CD4-positive, alpha-beta memory T cell (primary cell): ENCODE measurements at regions not wholly inside any gene's neighbourhood (a gene's known extent, or its start where the extent isn't known, plus 50 kb on each side); places are given as distances from the start of the nearest gene placed in this dataset.

Experiments used
- CTCF ChIA-PET: fragments of 350-600 bp; sonication (Branson Sonifier 250); formaldehyde crosslinking; loops from one replicate; lab custom pipeline; 2021; ENCODE audit warnings: inconsistent platforms; ENCODE audit not compliant: partially characterized antibody; lab: Charles Lee
- POLR2A ChIA-PET: fragments of 350-600 bp; sonication (Branson Sonifier 250); formaldehyde crosslinking; loops from one replicate; lab custom pipeline; 2021; ENCODE audit not compliant: partially characterized antibody; lab: Charles Lee
- DNase-seq, 5 donors: peaks; one replicate each; pipeline versions ENCODE4 v3.0.0 to v3.0.0-alpha.2; 2020 to 2022; ENCODE audit warnings: mixed read lengths in 1 of 5
- H3K27ac ChIP-seq: one replicate; pipeline ENCODE4 v1.7.0; 2013; ENCODE audit warnings: low read depth, low read length
- H3K27me3 ChIP-seq: 2 replicates; pipeline ENCODE4 v1.7.0; 2013; ENCODE audit warnings: mild to moderate bottlenecking, low read length, moderate library complexity; ENCODE audit not compliant: insufficient read depth
- H3K36me3 ChIP-seq: 2 replicates; pipeline ENCODE4 v1.7.0; 2013; ENCODE audit warnings: mild to moderate bottlenecking, low read length, moderate library complexity; ENCODE audit not compliant: insufficient read depth
- H3K4me1 ChIP-seq: 2 replicates; pipeline ENCODE4 v1.7.0; 2013; ENCODE audit warnings: mild to moderate bottlenecking, low read length, moderate library complexity; ENCODE audit not compliant: insufficient read depth
- H3K4me3 ChIP-seq, 2 donors: one replicate each; pipeline ENCODE4 v1.7.0; 2013; ENCODE audit warnings: low read length in 2 of 2, mild to moderate bottlenecking in 1 of 2
- H3K9me3 ChIP-seq, 2 donors: one replicate each; pipeline ENCODE4 v1.7.0; 2013; ENCODE audit warnings: low read length in 2 of 2, control low read depth in 1 of 2; ENCODE audit not compliant: control insufficient read depth in 1 of 2
- H3K27ac Mint-ChIP-seq, 7 donors: one replicate each; pipeline ENCODE4 v1.8.0; 2020 to 2021; ENCODE audit warnings: mixed read lengths in 7 of 7, mild to moderate bottlenecking in 6 of 7, inconsistent platforms in 3 of 7, moderate library complexity in 3 of 7
- H3K27me3 Mint-ChIP-seq, 2 donors: one replicate each; pipeline ENCODE4 v1.8.0; 2020 to 2021; ENCODE audit warnings: mixed read lengths in 2 of 2
- H3K36me3 Mint-ChIP-seq, 2 donors: one replicate each; pipeline ENCODE4 v1.8.0; 2020 to 2021; ENCODE audit warnings: mixed read lengths in 2 of 2, inconsistent platforms in 1 of 2, mild to moderate bottlenecking in 1 of 2
- H3K4me1 Mint-ChIP-seq, 4 donors: one replicate each; pipeline ENCODE4 v1.8.0; 2020 to 2021; ENCODE audit warnings: mixed read lengths in 4 of 4, mild to moderate bottlenecking in 1 of 4
- H3K4me3 Mint-ChIP-seq, 8 donors: one replicate each; pipeline ENCODE4 v1.8.0; 2020 to 2021; ENCODE audit warnings: mixed read lengths in 8 of 8, mild to moderate bottlenecking in 7 of 8, moderate library complexity in 6 of 8, inconsistent platforms in 3 of 8
- H3K9me3 Mint-ChIP-seq, 8 donors: one replicate each; pipeline ENCODE4 v1.8.0; 2020 to 2021; ENCODE audit warnings: mixed read lengths in 8 of 8, mild to moderate bottlenecking in 5 of 8, inconsistent platforms in 3 of 8, moderate library complexity in 1 of 8
- intact Hi-C: fragments of 100-400 bp; cut with micrococcal nuclease; formaldehyde crosslinking; loops from one replicate; pipeline ENCODE4 v1.15.1; 2023

- Histone ChIP-seq H3K36me3 (no peaks in the 10 kb centered on the region), H3K4me1 (no peaks in the 10 kb centered on the region), H3K9me3 (no peaks in the 10 kb centered on the region), H3K27me3 (no peaks in the 10 kb centered on the region), H3K27ac (no peak overlapping the region), H3K4me3 (no peak overlapping the region)
- Mint-ChIP-seq H3K4me1 (no peaks in the 10 kb centered on the region), H3K4me3 (no peak overlapping the region), H3K36me3 (no peaks in the 10 kb centered on the region), H3K9me3 (peaks cover 0 to 6% (median 3%) of the 10 kb centered on the region in 8 donors), H3K27ac (no peak overlapping the region), H3K27me3 (no peaks in the 10 kb centered on the region)
- no peak for DNase-seq
- ChIA-PET CTCF (no interaction called here), POLR2A (no interaction called here)
- intact Hi-C loops = no loop called here
Observed at GRCh38 chr20:11375335-11375734, 542.4 kb upstream of the BTBD3 start.

DNA sequence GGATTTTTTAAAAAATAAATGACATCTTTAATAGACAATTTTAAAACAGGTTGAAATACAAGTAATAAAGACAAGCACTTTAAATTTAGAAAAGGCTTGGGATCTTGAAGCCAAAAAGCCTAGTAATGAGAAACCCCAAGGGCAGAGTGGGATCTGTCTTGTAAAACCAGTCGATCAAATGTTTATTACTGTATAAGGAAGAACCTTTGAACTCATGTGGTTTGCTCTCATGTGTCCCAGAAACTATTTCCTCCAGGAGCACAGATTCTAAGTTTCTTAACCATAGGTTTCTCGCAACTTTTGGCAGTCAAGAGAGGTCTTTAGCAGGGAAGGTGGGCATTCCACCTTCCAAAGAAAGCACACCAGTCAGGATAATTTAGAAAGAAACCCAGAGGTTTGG is 541.7 kb upstream of the BTBD3 start:
- intact Hi-C loops = no loop called here
- Histone ChIP-seq H3K4me1 (no peaks in the 10 kb centered on the region), H3K27ac (no peak overlapping the region), H3K27me3 (no peaks in the 10 kb centered on the region), H3K36me3 (no peaks in the 10 kb centered on the region), H3K4me3 (no peak overlapping the region), H3K9me3 (no peaks in the 10 kb centered on the region)
- Mint-ChIP-seq H3K4me1 (no peaks in the 10 kb centered on the region), H3K27ac (no peak overlapping the region), H3K4me3 (no peak overlapping the region), H3K27me3 (no peaks in the 10 kb centered on the region), H3K36me3 (no peaks in the 10 kb centered on the region), H3K9me3 (peaks cover 0 to 8% (median 3%) of the 10 kb centered on the region in 8 donors)
- CTCF ChIA-PET = no interaction called here
- POLR2A ChIA-PET = no interaction called here
- DNase-seq = no peak

DNA sequence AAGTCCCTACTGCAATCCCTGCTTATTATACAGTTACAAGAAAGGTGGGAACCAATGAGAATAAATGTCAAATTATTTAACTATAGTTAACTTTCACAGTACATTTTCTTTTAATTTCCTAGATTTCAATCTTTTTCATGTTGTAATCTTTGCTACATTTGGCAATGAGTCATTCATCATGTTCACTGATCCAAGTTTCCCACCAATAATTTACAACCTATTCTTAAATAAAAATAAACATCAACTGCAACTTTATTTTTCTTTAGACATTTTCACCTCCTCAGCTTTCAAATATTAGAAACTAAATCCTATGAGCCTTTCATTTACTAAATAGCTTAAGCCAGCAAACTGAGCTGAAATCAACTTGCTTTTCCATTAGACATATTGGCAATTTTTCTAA is 541.3 kb upstream of the BTBD3 start:
- Histone ChIP-seq H3K36me3 (no peaks in the 10 kb centered on the region), H3K27me3 (no peaks in the 10 kb centered on the region), H3K9me3 (no peaks in the 10 kb centered on the region), H3K4me1 (no peaks in the 10 kb centered on the region), H3K4me3 (no peak overlapping the region), H3K27ac (no peak overlapping the region)
- H3K27ac Mint-ChIP-seq = no peak overlapping the region
- H3K4me1 Mint-ChIP-seq = no peaks in the 10 kb centered on the region
- POLR2A ChIA-PET = no interaction called here
- no peaks in the 10 kb centered on the region for H3K36me3 Mint-ChIP-seq
- CTCF ChIA-PET = no interaction called here
- H3K27me3 Mint-ChIP-seq = no peaks in the 10 kb centered on the region
- DNase-seq = no peak
- H3K9me3 Mint-ChIP-seq = peaks cover 0 to 8% (median 3%) of the 10 kb centered on the region in 8 donors
- no peak overlapping the region for H3K4me3 Mint-ChIP-seq
- intact Hi-C loops = no loop called here

- Histone ChIP-seq H3K4me3 (no peak overlapping the region), H3K36me3 (no peaks in the 10 kb centered on the region), H3K27me3 (no peaks in the 10 kb centered on the region), H3K4me1 (no peaks in the 10 kb centered on the region), H3K9me3 (no peaks in the 10 kb centered on the region), H3K27ac (no peak overlapping the region)
- Mint-ChIP-seq H3K36me3 (no peaks in the 10 kb centered on the region), H3K27ac (no peak overlapping the region), H3K9me3 (peaks cover 0 to 12% (median 4%) of the 10 kb centered on the region in 8 donors), H3K27me3 (no peaks in the 10 kb centered on the region), H3K4me1 (no peaks in the 10 kb centered on the region), H3K4me3 (no peak overlapping the region)
- intact Hi-C loops = no loop called here
- DNase-seq = no peak
- ChIA-PET POLR2A (no interaction called here), CTCF (no interaction called here)
Observed at GRCh38 chr20:11376998-11377397, 540.7 kb upstream of the BTBD3 start.

DNA sequence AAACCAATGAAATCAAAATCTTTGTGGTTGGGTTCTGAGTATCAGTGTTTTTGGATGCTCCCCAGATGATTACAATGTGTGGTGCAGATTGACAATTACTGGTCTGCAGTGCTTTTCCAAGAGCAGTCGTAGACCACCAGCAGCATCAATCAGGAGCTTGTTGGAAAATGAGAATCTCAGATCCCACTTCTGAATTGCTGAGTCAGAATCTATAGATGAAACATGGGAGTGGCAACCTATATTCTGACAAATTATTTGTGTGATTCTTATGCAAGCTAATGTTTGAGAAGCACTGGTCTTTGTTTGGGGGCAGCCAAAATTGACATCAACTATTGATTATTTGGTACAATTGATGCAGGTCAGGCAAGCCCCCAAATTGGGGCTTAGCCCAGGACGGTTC is 539.9 kb upstream of the BTBD3 start:
- Histone ChIP-seq H3K36me3 (no peaks in the 10 kb centered on the region), H3K4me3 (no peak overlapping the region), H3K27me3 (no peaks in the 10 kb centered on the region), H3K9me3 (no peaks in the 10 kb centered on the region), H3K27ac (no peak overlapping the region), H3K4me1 (no peaks in the 10 kb centered on the region)
- H3K4me1 Mint-ChIP-seq = no peaks in the 10 kb centered on the region
- H3K4me3 Mint-ChIP-seq = no peak overlapping the region
- no peaks in the 10 kb centered on the region for H3K27me3 Mint-ChIP-seq
- ChIA-PET CTCF (no interaction called here), POLR2A (no interaction called here)
- no peak overlapping the region for H3K27ac Mint-ChIP-seq
- peaks cover 0 to 15% (median 9%) of the 10 kb centered on the region in 8 donors for H3K9me3 Mint-ChIP-seq
- DNase-seq = no peak
- intact Hi-C loops = no loop called here
- no peaks in the 10 kb centered on the region for H3K36me3 Mint-ChIP-seq

GRCh38 chr20:11378252-11378651 is 539.4 kb upstream of the BTBD3 start:
- peaks cover 0 to 17% (median 9%) of the 10 kb centered on the region in 8 donors for H3K9me3 Mint-ChIP-seq
- no peaks in the 10 kb centered on the region for H3K27me3 Mint-ChIP-seq
- H3K27ac ChIP-seq = no peak overlapping the region
- H3K36me3 Mint-ChIP-seq = no peaks in the 10 kb centered on the region
- CTCF ChIA-PET = no interaction called here
- no peaks in the 10 kb centered on the region for H3K27me3 ChIP-seq
- POLR2A ChIA-PET = no interaction called here
- DNase-seq = no peak
- H3K4me3 Mint-ChIP-seq = no peak overlapping the region
- no peak overlapping the region for H3K27ac Mint-ChIP-seq
- no peak overlapping the region for H3K4me3 ChIP-seq
- H3K4me1 ChIP-seq = no peaks in the 10 kb centered on the region
- no peaks in the 10 kb centered on the region for H3K9me3 ChIP-seq
- H3K36me3 ChIP-seq = no peaks in the 10 kb centered on the region
- no peaks in the 10 kb centered on the region for H3K4me1 Mint-ChIP-seq
- intact Hi-C loops = no loop called here

GRCh38 chr20:11379257-11380011 is 538.3 kb upstream of the BTBD3 start:
- CTCF ChIA-PET = no interaction called here
- H3K27ac ChIP-seq = no peak overlapping the region
- H3K4me1 ChIP-seq = no peaks in the 10 kb centered on the region
- POLR2A ChIA-PET = no interaction called here
- Mint-ChIP-seq H3K9me3 (peaks cover 0 to 23% (median 8%) of the 10 kb centered on the region in 8 donors), H3K4me1 (no peaks in the 10 kb centered on the region), H3K36me3 (no peaks in the 10 kb centered on the region), H3K4me3 (no peak overlapping the region), H3K27ac (no peak overlapping the region), H3K27me3 (no peaks in the 10 kb centered on the region)
- DNase-seq = no peak
- H3K27me3 ChIP-seq = no peaks in the 10 kb centered on the region
- no peaks in the 10 kb centered on the region for H3K9me3 ChIP-seq
- no peak overlapping the region for H3K4me3 ChIP-seq
- intact Hi-C loops = no loop called here
- H3K36me3 ChIP-seq = no peaks in the 10 kb centered on the region
